IPS-NIHi11 (cell line): ENCODE measurements at regions not wholly inside any gene's neighbourhood (a gene's known extent, or its start where the extent isn't known, plus 50 kb on each side); places are given as distances from the start of the nearest gene placed in this dataset.
"Not testable (repeated sequence)": the region's sequence is repeated elsewhere in the genome, so short reads cannot be mapped to it uniquely, and the experiment has no call there.

Experiments used
- DNase-seq: peaks from one replicate; pipeline ENCODE4 v3.0.0; 2012; ENCODE audit warnings: mixed read lengths, low spot score

DNA sequence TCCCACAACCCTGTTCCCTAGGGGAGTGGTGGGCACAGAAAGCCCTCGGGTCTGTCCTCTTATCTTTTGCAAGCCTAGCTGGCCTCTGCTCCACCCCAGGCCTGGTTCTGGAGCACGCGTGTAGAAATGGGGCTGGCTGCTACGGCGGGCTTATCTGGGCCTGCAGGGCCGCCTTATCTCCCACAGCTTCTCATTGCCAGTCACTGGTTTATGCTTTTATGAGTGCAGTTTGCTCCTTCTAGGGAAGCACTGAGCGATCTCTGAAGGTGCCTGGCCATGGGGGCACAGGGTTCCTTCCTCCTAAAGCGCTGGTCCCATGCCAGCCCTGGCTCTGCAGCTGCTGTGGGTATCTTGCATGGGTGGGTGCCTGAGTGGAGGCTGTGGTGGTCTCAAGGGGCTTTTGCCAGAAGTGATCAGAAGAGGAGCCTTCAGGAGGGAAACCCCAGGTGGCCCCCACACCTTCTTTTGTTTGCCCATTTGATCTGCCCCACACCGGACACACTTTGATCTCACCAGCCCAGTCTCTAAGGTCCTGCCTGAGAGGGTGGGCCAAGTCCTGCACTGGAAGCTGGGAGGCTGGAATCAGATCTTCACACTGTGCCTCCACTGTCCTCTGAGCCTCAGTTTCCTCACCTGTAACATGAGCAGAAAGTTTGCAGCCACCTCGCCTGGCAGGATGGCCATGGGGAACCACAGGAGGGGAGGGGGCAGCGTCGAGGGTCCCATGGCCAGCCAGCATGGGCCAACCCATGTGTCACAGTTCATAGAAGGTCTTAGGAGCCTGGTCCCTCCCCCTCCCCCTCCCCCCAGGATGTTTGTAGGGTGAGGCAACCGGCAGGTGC, 86.6 kb upstream of the FGF3 start:
- DNase-seq = no peak

DNA sequence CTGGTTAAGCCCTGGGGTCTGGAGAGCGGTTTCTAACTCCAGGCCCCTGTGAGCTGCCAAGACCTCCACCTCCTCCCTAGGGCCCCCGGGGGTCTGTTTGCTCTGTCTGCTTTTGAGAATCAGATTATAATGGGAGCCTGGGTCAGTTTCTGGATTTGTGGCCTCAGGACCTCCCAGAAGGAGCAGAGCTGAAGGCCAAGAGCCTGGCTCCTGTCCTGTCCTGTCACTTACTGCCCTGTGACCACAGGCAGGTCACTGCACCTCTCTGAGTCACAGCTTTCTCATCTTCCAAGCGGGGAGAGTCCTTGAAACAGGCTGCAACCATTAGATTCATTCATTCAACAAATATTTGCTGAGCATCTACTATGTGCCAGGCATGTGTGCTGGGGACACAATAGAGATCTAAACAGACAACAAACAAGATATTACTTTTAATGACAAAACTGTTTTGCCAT, 87.3 kb upstream of the FGF3 start:
- no peak for DNase-seq

DNA sequence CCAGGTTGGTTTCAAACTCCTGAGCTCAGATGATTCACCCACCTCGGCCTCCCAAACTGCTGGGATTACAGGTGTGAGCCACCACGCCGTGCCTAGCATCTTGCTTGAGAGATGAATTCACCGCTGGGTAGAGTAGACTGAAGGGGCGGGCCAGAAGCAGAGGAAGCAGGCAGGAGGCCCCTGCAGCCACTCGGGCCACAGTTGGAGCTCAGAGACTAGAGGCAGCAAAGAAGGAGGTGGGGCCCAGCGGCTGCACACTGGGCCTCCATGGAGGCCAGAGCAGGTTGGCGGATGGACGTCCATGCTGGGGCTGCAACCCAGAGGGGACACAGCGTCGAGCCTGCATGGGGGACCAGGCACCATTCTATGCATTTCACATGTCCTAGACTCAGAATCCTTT, 88.4 kb upstream of the FGF3 start:
- DNase-seq = no peak

DNA sequence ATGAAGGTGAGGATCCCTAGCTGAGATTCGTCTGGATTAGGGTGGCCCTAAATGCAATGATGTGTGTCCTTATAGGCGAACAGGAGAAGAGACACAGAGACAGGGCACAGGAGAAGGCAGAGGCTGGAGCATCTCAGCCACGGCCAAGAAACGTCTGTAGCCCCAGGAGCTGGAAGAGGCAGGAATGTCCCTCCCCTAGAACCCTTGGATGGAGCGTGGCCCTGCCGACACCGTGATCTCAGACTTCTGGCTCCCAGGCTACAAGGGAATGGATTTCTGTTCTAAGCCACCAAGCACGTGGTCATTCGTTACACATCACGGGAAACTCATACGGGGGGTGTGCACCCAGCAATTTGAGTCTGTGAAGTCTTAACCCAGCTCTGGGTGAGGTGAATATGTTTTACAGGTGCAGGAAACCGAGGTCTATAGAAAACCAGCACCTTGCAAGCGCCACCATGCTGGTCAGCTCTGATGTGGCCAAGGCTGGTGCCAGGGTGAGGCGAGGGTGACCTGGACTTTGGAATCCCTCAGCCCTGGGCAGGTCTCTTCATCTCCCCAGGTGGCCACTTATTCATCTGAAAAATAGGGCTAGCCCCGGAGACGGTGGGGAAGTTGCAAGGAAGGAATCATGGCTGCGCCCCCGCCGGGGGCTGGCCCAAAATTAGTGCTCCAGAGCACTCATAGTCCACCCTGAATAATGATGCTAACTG, 89.5 kb upstream of the FGF3 start:
- DNase-seq = no peak

DNA sequence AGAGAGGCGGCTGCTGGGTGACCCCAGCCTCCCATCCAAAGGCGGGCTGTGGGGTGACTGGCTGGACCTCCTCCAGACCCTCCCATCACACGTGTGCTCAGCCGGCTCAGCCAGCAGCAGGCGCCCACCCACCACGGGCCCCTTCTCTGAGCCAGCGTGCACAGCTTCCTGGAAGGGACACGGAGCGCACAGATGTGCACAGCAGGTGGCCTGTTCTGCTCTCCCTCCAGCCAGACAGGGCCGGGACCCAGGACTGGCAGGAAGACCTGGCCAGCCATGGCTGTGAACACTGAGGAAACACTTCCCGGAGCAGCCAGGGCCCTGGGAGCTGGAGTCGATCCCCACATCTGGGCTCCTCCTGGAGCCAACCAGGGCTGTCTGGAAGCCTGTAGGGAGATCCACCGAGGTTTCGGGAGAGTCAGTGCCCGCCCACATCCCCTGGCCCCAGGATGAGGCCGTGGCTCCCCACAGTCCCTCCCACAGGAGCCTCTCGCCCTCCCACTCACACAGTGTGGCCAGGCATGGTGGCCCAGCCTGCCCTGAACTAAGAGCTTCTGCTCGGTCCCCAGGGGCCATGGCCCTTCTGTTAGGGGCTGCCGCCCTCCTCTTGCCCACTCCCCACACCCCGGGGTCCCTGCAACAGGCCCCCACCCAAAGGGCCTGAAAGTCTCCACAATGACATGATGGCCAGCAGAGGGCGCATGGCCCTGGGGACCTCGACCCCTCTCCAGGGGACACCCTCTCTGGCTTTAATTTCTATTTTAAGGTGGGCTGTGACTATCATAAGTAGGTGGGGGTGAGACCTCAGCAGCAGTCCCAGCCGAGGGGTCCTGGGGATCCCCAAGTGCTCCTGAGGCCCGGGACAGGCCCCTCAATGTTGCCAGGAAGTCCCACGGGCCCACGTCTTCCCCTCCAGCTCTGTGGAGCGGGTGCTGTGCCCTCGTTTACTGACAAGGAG, 90.6 kb upstream of the FGF3 start:
- DNase-seq = peak; percentile 81

DNA sequence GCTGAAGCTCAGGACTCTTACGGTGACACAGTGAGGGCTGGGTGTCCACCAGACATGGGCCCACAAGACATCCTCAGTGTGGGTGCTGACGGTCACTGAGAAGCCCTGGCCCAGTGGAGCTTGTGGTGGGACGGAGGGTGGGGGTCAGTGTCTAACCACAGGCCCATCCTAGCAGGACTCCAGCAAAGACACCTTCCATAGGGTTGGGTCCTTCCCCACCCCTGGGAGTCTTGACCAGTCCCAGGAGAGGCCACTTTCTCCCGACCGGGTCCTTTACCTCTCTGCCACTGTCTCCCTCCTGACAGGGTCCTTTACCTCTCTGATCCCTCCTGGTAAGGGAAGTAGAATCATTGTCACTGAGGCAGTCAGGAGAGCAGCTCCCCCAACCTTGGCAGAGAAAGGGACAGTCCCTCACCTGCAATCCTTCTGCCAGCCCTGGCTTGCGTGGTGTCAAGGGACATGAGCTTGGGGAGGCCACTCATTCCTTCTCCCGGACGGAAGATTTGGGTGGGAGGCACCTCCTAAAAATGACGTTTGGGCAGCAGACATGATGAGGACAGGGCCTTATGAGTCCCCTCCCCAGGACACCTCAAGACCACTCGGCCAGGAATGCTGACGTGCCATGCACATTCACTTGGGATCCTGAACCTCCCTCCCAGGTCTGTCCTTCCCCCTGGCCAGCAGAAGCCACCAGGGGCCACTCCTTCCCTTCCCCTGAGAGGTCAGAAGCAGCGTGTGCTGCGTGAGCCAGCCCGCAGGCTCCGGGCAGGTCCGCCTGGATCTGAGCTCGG, 91.5 kb upstream of the FGF3 start:
- no peak for DNase-seq

DNA sequence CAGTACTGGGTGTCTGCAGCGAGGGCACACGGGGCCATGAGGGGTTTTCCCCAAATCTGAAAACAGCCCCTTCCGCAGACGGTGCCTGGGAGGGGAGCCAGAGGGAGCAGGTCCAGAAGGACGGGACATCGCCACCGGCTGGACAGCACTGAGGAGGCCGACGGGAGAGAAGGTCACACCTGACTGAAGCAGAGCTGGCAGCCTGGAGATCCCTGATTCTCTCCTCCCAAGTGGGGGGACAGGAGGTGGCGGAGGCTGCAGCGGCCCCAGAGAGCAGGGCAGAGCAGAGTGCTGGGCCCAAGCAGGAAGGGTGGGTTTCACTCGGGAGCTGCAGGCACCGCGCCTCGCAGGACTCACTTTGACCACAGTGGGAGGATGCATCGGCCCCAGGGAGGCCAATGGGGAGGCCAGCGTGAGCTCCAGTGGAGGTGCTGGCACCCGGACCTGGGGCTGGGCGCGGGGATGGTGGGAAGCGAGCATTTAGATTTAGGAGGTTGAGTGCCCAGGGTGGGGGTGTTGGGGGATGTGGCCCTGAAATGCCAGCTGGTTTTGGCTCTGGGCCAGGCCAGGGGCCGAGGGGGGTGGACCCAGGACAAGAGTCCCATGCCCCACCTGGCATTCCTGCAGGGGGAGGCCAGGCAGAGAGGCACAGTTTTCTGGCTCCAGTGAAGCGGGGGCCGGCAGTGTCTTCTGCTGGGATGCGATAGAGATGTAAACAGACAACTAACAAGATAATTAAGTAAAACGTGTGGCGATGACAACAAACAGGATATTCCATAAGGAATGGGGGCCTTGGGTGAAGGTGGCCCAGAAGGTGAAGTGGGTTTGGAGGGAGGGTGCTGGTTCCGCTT, 92.3 kb upstream of the FGF3 start:
- no peak for DNase-seq

DNA sequence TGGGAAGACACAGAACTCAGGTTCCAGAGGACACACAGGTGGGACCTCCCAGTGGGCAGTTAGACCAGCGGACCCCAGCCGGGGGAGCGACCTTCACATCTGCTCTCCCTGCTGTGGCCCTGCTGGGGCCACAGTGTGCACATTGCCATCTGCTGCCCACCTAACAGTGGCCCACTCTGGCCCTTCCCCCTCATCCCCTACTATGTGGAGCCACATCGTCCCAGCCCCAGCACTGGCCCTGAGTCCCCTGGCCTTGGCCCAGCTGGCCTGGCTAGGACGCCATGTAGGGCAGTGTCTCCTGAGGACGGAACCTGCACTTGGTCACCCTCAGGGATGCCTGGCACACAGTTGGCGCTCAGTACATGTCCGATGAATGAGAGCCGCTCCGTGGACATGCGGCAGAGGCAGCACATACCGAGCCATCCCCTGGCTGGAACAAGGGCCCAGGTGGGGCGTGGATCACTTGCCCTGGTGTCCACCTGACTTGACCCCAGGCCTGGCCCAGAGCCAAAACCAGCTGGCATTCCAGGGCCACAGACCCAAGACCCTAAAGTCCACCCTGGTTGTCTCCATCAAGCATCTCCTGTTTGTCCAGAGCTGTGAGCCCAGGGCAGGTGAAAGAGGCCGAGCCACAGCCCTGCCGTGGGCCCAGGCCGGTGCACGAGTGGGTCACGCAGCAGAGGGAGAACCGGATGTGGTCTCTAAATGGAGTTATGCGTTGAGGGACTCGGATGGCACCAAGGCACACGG, 93.1 kb upstream of the FGF3 start:
- no peak for DNase-seq

DNA sequence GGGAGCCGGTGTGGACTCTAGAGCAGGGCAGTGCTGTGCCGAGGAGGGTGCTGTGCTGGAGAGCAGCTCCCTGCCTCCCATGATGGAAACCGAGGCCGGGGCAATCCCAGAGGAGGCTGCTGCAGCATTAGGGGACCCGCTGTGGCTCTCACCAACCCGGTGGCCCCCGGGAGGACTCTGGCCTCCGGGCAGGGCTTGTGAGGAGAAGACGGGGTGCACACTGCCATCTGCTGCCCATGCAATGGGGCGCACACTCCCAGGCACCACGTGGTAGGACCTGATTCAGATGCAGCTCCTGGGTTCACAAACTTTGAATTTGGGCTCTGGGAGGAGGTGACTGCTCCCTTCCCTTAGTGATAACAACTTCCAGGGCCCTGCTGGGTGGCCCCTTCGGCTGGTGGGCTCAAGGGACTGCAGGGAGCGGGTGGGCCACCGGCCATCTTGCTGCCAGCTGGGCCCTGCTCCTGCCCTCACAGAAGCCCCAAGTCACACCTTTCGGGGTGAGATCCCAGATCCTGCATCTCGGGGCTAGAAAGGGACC, 93.8 kb upstream of the FGF3 start:
- DNase-seq = no peak

DNA sequence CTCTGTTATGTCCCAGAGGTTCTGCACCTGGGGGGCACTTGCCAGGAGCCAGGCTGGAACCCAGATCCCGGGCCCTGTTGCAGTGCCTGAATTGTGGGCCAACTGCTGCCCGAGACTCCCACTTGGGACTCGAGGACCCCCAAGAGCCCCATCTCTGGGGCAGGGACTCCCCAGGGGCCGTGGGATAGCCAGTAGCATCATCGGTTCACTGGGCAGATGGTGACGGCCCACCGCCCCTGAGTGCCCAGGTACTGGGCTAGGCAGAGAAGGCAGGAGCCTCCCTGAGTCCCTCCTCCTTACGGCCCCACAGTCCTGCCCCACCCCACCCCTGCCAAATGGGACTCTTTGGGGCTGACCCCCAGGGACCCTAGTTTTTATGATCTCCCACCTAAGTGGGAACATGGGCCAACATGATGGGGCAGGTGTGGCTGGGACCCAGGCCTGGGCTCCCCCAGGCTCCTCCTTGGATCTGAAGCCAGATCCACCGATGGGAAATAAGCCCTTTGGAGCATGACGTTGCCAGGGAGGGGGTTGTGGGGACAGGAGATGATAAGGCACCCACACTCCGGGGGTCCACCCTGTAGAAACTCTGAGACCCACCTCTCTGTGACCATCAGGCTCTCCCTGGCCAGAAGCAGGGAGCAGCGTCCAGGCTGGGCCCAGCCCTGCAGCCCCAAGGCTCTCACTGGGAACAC, 94.5 kb upstream of the FGF3 start:
- DNase-seq = no peak

DNA sequence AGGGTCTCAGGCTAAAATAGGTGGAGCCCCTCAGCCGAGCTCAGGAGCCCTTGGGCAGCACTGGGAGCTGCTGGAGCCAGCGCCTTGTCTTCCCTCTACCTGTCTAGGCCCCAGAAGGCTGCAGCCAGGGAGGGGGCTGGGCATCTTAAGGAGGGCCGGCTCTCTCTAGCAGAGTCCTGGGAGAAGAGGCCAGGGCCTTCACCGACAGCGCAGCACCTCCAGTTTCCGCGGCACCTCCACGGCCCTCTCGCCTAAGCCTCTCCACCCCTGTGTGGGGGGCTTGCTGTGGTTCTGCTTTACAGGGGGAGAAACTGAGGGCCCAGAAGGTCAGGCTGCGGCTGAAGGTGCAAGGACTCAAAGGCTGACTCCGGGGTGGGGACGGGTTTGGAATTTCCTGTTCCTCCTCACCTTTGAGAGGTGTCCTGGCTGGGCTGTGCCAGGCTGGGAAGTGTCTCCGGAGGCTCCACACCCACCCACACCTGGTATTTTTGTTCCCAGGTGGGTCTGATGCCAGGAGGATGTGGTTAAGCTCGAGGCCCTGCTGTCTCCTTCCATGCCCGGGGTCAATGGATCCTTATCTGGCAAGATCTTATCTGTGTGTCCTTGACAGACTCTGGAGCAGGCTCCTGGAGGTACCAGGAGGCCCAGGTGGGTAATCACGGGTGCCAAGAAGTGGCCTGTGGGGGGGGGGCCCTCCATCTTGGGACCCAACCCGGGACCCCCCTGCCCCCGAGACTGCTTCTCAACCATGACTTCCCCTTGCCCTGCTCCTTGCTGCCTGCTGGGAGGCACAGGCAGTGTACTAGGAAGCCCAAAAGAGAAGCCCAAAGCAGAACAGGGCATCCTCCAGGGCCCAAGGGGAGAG, 95.3 kb upstream of the FGF3 start:
- DNase-seq = no peak

DNA sequence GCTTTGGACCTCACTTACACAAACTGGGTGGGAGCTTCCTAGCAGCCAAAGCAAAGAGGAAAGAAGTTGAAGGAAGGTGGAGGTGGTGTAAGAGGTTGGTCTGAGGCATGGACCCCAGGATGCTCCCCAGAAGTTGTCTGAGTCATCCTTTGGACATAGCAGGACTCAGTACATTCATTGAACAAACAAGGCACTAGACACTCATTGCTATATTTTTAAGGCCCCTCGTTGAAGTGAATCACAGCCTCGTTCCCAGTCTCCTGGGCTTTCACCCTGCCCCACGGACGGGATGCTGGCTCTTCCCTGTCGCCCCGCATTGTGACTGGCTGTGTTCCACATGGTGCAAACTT, 95.9 kb upstream of the FGF3 start:
- no peak for DNase-seq

DNA sequence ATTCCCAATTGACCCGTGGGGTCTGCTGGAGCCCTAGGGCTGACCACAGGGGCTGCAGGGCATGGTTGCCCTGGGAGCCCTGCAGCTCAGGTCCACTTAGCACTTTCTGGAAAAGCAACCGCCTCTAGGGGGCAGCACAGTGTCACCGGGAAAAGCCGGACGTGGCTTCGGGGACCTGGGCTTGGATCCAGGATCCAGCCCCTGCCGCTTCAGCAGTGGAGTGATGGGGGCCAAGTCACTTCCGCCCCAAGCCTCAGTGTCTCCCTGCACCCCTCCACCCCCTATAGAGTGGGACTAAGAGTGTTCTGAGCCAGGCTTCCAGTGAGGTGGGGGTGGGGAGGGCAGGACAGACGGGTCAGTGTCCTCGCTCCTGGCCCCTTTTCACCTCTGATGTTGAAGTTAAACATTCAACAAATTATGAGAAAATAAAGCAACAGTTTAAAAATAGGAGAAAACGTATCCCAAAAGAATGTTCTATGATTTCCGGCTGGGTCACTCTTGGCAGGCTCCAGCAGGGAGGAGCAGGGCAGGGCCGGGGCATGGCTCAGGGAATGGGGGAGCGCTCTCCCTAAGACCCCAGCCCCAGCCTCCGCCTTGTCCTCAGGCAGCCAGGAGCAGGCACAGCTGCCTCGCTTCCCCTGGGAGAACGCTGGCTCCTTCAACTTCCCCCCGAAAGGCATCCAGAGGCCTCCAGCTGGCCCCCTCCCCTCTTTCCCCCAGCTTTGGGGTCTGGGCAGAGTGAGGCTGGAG, 96.5 kb upstream of the FGF3 start:
- peak; percentile 84 for DNase-seq

DNA sequence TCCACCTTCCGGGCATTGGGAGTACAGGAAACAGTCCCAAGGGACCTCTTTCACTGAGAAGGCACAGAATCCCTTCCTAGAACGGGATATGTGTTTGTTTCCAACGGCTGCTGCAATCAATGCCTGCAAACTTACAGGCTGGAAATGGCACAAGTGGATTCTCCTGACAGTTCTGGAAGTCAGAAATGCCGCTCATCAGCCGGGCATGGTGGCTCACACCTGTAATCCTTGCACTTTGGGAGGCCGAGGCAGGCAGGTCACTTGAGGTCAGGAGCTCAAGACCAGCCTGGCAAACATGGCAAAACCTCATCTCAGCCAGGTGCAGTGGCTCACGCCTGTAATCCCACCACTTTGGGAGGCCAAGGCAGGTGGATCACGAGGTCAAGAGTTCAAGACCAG, 97.0 kb upstream of the FGF3 start:
- DNase-seq = not testable (repeated sequence)

DNA sequence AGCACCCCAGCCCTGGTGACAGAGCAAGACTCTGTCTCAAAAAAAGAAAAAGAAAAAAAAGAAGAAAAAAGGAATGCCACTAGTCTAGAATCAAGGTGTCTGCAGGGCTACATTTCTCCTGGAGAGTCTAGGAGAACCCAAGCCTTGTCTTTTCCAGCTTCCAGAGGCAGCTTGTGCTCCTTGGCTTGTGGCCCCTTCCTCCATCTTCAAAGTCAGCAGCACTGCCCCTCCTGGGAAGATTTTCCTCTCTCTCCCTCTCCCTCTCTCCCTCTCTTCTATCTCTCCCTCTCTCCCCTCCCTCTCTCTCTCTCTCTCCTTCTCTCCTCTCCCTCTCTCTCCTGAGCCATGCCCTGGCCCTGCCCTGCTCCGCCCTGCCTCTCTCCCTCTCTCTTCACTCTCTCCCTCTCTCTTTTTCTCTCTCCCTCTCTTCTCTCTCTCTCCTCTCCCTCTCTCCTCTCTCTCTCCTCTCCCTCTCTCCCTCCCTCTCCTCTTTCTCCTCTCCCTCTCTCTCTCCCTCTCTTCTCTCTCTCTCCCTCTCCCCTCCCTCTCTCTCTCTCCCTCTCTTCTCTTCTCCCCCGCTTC, 97.7 kb upstream of the FGF3 start:
- no peak for DNase-seq

DNA sequence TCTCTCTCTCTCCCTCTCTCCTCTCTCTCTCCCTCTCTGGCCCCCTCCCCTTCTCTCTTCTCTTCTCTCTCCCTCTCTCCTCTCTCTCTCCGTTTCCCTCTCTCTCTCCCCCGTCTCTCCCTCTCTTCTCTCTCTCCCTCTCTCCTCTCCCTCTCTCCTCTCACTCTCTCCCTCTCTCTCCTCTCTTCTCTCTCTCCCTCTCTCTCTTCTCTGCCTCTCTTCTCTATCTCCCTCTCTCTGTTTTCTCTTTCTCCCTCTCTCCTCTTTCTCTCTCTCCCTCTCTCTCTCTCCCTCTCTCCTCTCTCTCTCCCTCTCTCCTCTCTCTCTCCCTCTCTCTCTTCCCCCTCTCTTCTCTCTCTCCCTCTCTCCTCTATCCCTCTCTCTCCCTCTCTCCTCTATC, 98.3 kb upstream of the FGF3 start:
- DNase-seq = no peak
